SU-DHL-6 (cell line): ENCODE measurements at regions not wholly inside any gene's neighbourhood (a gene's known extent, or its start where the extent isn't known, plus 50 kb on each side); places are given as distances from the start of the nearest gene placed in this dataset.

Experiments used
- CTCF ChIP-seq: fragments of 200-600 bp; sonication (generic); IDR thresholded peaks from one replicate; pipeline ENCODE4 v1.5.1; 2017; ENCODE audit warnings: antibody characterized with exemption, mild to moderate bottlenecking, low read length, moderate library complexity; ENCODE audit not compliant: insufficient read depth, poor library complexity, severe bottlenecking
- EZH2phosphoT487 ChIP-seq: fragments of 200-600 bp; sonication (generic), shearing (Covaris generic); conservative IDR thresholded peaks from 2 replicates; pipeline ENCODE4 v1.6.1; 2018; ENCODE audit warnings: mild to moderate bottlenecking, antibody characterized with exemption, low read length, moderate library complexity, mixed read lengths

GRCh38 chr21:23522751-23523150 is 2084.5 kb downstream of the MRPL39 start:
- TF ChIP-seq CTCF (no peak), EZH2phosphoT487 (no peak)
